GM12878 (cell line): ENCODE measurements at regions not wholly inside any gene's neighbourhood (a gene's known extent, or its start where the extent isn't known, plus 50 kb on each side); places are given as distances from the start of the nearest gene placed in this dataset.

ENCODE experiments used
- ATAC-seq: fragments of 200-7000 bp; cut with Tn5 transposase; 3 replicates; pipeline ENCODE4 v1.9.1; 2020; ENCODE audit warnings: mild to moderate bottlenecking, moderate library complexity
- BruUV-seq: library from RNA; stranded (reverse); fragments of 400-500 nt; replicated peaks from 2 replicates; lab custom pipeline; 2021; lab: Mats Ljungman, UMichigan
- CTCF ChIA-PET: fragments of 300-600 bp; sonication (Branson Sonifier 250); formaldehyde crosslinking; extraction: SDS; loops from one replicate; lab custom pipeline; 2021; ENCODE audit warnings: inconsistent platforms; lab: Yijun Ruan, JAX
- POLR2A ChIA-PET: fragments of 350-600 bp; formaldehyde crosslinking; extraction: SDS; loops from one replicate; lab custom pipeline; 2021; ENCODE audit warnings: inconsistent platforms; lab: Charles Lee
- RAD21 ChIA-PET: fragments of 300-600 bp; sonication (Branson Sonifier 250); formaldehyde crosslinking; loops from one replicate; lab custom pipeline; 2023; ENCODE audit warnings: antibody characterized with exemption; ENCODE audit not compliant: unreplicated experiment; lab: Charles Lee
- SMC1A ChIA-PET: fragments of 300-600 bp; sonication (Branson Sonifier 250); formaldehyde crosslinking; loops from one replicate; lab custom pipeline; 2023; ENCODE audit not compliant: unreplicated experiment, uncharacterized antibody; lab: Charles Lee
- DNase-seq: peaks from one replicate; pipeline ENCODE4 v3.0.0-alpha.2; 2011; ENCODE audit warnings: low read depth, low spot score
- FAIRE-seq: peaks from 3 replicates; lab custom pipeline; 2011; peaks lifted over from hg19 to GRCh38; lab: Jason Lieb, UNC
- H2AFZ ChIP-seq: 2 replicates; pipeline ENCODE4 v1.6.0; 2011; ENCODE audit warnings: low read depth, low read length, control low read depth; ENCODE audit not compliant: control insufficient read depth
- H3K27ac ChIP-seq: 2 replicates; pipeline ENCODE4 v1.5.1; 2011; ENCODE audit warnings: control low read depth; ENCODE audit not compliant: control insufficient read depth, insufficient read depth
- H3K27me3 ChIP-seq, 2 experiments: replicated peaks in 1 of 2; 2 replicates each; pipeline versions ENCODE4 v1.6.0 to v1.6.1; 2011; ENCODE audit warnings: low read length in 1 of 2; ENCODE audit not compliant: control insufficient read depth in 2 of 2, insufficient read depth in 2 of 2
- H3K36me3 ChIP-seq, 2 experiments: 2 replicates each; pipeline ENCODE4 v1.5.1; 2011; ENCODE audit warnings: low read length in 1 of 2; ENCODE audit not compliant: control insufficient read depth in 2 of 2, insufficient read depth in 2 of 2
- H3K4me1 ChIP-seq: 2 replicates; pipeline ENCODE4 v1.6.1; 2011; ENCODE audit warnings: mild to moderate bottlenecking, low read length, moderate library complexity, mixed read lengths; ENCODE audit not compliant: control insufficient read depth, insufficient read depth
- H3K4me2 ChIP-seq: 2 replicates; pipeline ENCODE4 v1.6.0; 2011; ENCODE audit warnings: control low read depth; ENCODE audit not compliant: control insufficient read depth, insufficient read depth
- H3K4me3 ChIP-seq: fragments of 200-600 bp; sonication (generic); 2 replicates; pipeline ENCODE4 v1.5.1; 2016
- H3K79me2 ChIP-seq: 2 replicates; pipeline ENCODE4 v1.6.0; 2011; ENCODE audit warnings: low read length; ENCODE audit not compliant: control insufficient read depth, insufficient read depth
- H3K9ac ChIP-seq: 2 replicates; pipeline ENCODE4 v1.8.0; 2011; ENCODE audit warnings: low read length, control low read depth, mixed read lengths; ENCODE audit not compliant: control insufficient read depth, insufficient read depth
- H3K9me3 ChIP-seq: replicated peaks from 3 replicates; pipeline ENCODE4 v1.5.1; 2011; ENCODE audit warnings: mild to moderate bottlenecking, low read length; ENCODE audit not compliant: control insufficient read depth, insufficient read depth
- H4K20me1 ChIP-seq: 2 replicates; pipeline ENCODE4 v1.6.0; 2011; ENCODE audit not compliant: control insufficient read depth, insufficient read depth
- BCLAF1 ChIP-seq: fragments of 450-650 bp; IDR thresholded peaks from 2 replicates; pipeline ENCODE4 v1.6.1; 2017; ENCODE audit warnings: antibody characterized with exemption, mild to moderate bottlenecking, moderate library complexity
- EP300 ChIP-seq, 2 experiments: fragments of 150-350 bp in 1 of 2; IDR thresholded peaks; 2 replicates each; pipeline ENCODE4 v1.6.1; 2011 to 2012; ENCODE audit warnings: low read depth in 2 of 2, low read length in 2 of 2, borderline replicate concordance in 1 of 2, improper control_type of control experiment in 1 of 2, inconsistent platforms in 1 of 2; ENCODE audit not compliant: control insufficient read depth in 1 of 2
- ZNF687 ChIP-seq: fragments of 450-650 bp; IDR thresholded peaks from 2 replicates; pipeline ENCODE4 v1.6.1; 2017; ENCODE audit warnings: mild to moderate bottlenecking, moderate library complexity
- ZZZ3 ChIP-seq: IDR thresholded peaks from 2 replicates; pipeline ENCODE4 v1.6.1; 2011; ENCODE audit warnings: low read depth; ENCODE audit not compliant: control insufficient read depth, insufficient read length
- WGBS: methylation state at CpG from one replicate; pipeline ENCODE4 v1.1.6; 2016; ENCODE audit warnings: low lambda C conversion rate; ENCODE audit not compliant: insufficient replicate concordance, insufficient coverage; ENCODE audit errors: missing lambda C conversion rate; 5-methylcytosine and 5-hydroxymethylcytosine counted together
- in situ Hi-C: fragments of 300-500 bp; cut with MboI; formaldehyde crosslinking; loops from 9 replicates; pipeline ENCODE4 v1.14.3; 2018; ENCODE audit warnings: mixed read lengths
- intact Hi-C: fragments of 100-400 bp; cut with micrococcal nuclease; formaldehyde crosslinking; loops from one replicate; pipeline ENCODE4 v1.14.2; 2022; ENCODE audit not compliant: unreplicated experiment

- Histone ChIP-seq H2AFZ (no peak overlapping the region), H3K27me3 (no peaks in the 10 kb centered on the region), H3K79me2 (no peaks in the 10 kb centered on the region), H3K27ac (no peak overlapping the region), H4K20me1 (no peaks in the 10 kb centered on the region), H3K9ac (no peak overlapping the region), H3K36me3 (no peaks in the 10 kb centered on the region), H3K4me3 (no peak overlapping the region), H3K9me3 (no peaks in the 10 kb centered on the region), H3K4me1 (no peaks in the 10 kb centered on the region), H3K4me2 (no peak overlapping the region)
- ChIA-PET SMC1A (no interaction called here), RAD21 (no interaction called here), POLR2A (no interaction called here), CTCF (no interaction called here)
- BruUV-seq: no TSS peak
- intact Hi-C loops (no loop called here), in situ Hi-C loops (no loop called here)
- no peak for TF ChIP-seq ZZZ3
- TF ChIP-seq ZNF687: no peak
- TF ChIP-seq BCLAF1: no peak
- no peak for TF ChIP-seq EP300 (IDR thresholded peaks at IDR 0.05; ENCODE audit: borderline replicate concordance in 1 of 2, control insufficient read depth in 1 of 2, low read depth in 2 of 2, low read length in 2 of 2)
- no peak for DNase-seq
- FAIRE-seq: no peak
- ATAC-seq: no peak
- WGBS: 84% methylated on average over 4 of the region's 4 CpGs
Measured at GRCh38 chr6:5893295-5893694, 113.4 kb downstream of the NRN1 start.
